ENCODE measurements at regions not wholly inside any gene's neighbourhood (a gene's known extent, or its start where the extent isn't known, plus 50 kb on each side); places are given as distances from the start of the nearest gene placed in this dataset.
"Not testable (repeated sequence)": the region's sequence is repeated elsewhere in the genome, so short reads cannot be mapped to it uniquely, and the experiment has no call there.

DNA sequence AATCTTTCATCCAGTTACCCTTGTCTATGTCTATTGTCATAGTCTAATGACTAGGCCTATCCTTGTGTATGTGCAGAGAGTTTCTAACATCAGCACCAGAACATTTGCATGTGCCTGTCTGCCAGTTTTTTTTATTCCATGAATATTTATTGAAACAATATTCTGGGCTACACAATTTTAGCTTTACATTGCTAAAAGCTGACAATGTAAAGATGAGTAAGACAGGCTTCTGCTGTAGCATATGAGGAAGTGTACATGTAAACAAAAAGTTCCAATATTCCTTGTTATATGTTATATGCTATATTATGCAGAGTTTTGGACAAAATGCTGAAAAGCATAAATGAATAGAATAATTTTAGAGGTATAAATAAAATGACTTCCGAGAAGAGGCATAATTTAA is 357.7 kb downstream of the NYAP2 start:
- in situ Hi-C loops (cut with MboI; ENCODE audit: low pct_unique_long_range_greater_than_20kb, low sequenced_read_pairs): no loop called here
- DNase-seq: no peak

DNA sequence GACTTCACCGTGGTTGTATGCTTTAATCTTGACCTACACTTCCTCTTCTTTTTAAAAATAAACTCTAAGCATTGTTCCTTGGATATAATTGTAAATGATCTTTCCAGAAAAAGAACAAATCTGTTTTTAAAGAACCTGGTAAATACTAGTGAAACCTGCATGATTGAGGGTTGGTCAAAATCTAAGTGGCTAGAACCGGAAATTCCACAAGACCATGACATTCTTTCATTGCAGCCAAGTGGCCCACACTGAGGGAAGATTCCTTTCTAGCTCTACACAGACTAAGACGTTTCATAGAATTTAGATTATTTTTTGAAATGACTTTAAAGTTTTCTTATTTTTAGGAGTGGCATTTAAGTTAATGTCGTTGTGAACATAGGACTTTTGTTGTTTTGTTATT is 356.7 kb downstream of the NYAP2 start:
- no peak for DNase-seq
- in situ Hi-C loops (cut with MboI; ENCODE audit: low pct_unique_long_range_greater_than_20kb, low sequenced_read_pairs): no loop called here

DNA sequence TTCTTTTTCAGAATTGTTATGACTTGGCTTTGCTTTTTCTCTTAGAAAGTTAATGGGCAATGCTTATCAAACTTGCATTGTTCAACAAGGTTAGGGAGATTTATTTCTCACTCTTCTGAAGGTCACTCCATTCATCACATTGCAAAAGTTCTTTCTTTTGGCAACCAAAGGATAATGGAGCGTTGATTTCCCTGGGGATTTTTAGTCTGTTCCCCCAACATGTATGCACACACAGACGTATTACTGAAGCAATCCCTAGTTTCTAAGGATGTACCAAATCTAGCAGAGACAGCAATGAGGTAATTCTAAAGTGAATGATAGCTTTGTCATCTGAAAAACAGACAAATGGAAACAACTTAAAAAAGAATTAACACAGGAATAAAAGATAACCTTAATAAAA is 349.1 kb downstream of the NYAP2 start:
- DNase-seq: no peak
- in situ Hi-C loops (cut with MboI; ENCODE audit: low pct_unique_long_range_greater_than_20kb, low sequenced_read_pairs): no loop called here

DNA sequence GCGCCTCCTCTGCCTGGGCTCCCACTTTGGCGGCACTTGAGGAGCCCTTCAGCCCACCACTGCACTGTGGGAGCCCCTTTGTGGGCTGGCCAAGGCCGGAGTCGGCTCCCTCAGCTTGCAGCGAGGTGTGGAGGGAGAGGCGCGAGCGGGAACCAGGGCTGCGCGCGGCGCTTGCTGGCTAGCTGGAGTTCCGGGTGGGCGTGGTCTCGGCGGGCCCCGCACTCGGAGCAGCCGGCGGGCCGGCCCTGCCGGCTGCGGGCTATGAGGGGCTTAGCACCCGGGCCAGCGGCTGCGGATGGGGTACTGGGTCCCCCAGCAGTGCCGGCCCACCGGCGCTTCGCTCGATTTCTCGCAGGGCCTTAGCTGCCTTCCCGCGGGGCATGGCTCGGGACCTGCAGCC is 344.5 kb downstream of the NYAP2 start:
- in situ Hi-C loops (cut with MboI; ENCODE audit: low pct_unique_long_range_greater_than_20kb, low sequenced_read_pairs); DNase-seq: not testable (repeated sequence)

DNA sequence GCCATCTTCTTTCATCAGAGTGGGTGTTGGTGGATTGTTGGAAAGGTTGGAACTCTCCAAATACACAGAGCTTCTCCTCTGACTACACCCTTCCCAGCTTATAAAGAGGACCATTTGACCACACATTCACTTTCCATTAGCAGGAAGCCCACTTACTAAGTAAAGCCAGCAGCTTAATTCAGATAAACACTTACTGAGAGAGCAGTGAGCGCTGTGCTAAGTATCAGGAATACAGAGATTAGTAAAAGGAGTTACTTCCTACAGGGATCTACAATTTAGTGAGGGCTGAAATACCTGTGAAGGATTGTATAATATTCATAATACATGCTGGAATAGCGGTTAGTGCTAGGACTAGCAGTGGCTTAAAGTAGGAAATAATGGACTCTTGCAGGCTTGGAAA is 343.0 kb downstream of the NYAP2 start:
- in situ Hi-C loops (cut with MboI; ENCODE audit: low pct_unique_long_range_greater_than_20kb, low sequenced_read_pairs): no loop called here
- no peak for DNase-seq

DNA sequence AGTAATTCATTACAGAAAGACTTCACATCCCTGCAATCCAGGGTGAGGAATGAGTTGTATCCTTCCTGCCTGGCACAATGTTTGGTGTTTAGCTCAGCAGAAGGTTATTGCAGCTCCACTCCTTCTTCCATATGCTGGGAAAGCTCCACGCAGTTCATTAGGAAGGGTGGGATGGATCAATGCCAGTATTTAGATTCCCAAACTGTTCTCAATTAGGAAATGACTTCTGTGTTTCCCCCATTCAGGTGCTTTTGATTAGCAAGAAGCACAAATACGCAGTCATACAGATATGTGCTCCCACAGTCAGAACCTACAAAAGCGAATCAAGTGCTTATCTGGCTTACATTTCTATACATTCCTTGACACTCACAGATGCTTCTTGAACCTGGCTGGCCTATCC is 340.6 kb downstream of the NYAP2 start:
- in situ Hi-C loops (cut with MboI; ENCODE audit: low pct_unique_long_range_greater_than_20kb, low sequenced_read_pairs): no loop called here
- no peak for DNase-seq

DNA sequence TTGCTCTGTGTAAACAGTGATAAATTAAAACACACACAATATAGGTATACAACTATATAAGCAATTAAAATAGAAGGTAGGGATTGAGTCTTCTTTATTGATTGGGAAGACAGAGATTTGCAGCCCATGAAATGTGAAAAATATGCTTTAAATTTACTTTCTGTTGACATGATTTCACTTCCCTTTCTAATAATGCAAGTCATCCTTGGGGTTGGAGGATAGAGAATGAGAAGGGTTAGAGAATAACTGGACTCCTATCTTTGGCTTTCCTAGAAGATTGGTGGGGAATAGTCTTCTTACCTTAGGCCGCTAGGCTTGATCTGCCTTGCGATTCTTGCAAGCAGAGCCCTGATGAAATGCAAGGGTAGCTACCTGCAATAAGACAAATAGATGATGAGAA is 339.8 kb downstream of the NYAP2 start:
- in situ Hi-C loops (cut with MboI; ENCODE audit: low pct_unique_long_range_greater_than_20kb, low sequenced_read_pairs): no loop called here
- no peak for DNase-seq

DNA sequence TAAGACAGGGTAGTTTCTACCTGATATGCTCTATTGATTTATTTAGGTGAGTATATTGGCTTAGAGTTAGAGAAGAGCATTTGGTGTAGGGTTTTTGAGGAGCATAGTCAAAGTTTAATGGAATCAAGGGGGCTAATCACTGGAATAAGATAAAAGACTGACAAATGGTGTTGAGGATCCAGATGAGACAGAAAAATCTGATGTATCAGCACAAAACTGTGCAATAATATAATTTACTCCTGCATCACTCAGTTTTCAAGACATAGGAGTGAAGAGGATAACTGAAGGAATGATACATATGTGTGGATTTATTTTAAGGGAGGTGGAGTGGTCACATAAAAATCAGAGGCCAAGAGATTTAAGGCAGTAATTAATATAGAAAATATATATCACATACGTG is 339.2 kb downstream of the NYAP2 start:
- in situ Hi-C loops (cut with MboI; ENCODE audit: low pct_unique_long_range_greater_than_20kb, low sequenced_read_pairs): no loop called here
- DNase-seq: no peak

DNA sequence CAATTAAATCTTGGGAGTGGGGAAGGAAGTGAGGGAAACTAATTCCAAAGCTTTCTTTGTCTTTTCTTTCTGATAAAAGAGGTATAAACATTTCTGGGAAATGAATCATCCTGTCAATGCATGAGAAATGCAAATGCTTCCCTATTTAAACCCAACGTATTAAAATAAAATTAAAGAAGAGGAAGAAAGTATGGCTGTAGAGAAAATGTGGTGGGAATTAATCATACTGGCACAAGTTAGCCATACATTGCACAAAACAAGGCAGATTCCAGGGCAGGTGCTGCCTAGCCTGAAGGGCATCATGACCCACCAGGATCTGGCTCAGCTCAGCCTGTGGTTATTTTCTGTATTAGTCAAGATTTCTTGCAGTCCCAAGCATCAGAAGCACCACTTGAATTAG is 338.0 kb downstream of the NYAP2 start:
- DNase-seq: no peak
- in situ Hi-C loops (cut with MboI; ENCODE audit: low pct_unique_long_range_greater_than_20kb, low sequenced_read_pairs): no loop called here

DNA sequence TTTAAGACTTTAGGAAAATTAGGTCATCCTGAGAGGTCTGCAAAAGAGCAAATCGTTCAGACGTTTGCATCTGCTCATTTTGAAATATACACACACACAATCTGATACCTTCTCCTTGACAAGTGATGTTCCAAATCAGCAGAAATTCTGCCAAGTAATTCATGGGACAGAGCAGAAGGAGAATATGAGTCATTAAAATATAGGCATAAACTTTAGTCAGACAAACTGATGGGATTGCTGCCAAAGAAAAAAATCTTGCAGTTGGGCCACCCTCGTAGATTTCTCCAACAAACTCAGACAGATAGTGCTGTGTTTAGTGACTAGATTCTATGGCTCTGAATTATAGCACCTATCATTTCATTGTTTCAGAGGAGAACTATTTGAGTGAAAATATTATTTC is 336.3 kb downstream of the NYAP2 start:
- in situ Hi-C loops (cut with MboI; ENCODE audit: low pct_unique_long_range_greater_than_20kb, low sequenced_read_pairs): no loop called here
- no peak for DNase-seq

DNA sequence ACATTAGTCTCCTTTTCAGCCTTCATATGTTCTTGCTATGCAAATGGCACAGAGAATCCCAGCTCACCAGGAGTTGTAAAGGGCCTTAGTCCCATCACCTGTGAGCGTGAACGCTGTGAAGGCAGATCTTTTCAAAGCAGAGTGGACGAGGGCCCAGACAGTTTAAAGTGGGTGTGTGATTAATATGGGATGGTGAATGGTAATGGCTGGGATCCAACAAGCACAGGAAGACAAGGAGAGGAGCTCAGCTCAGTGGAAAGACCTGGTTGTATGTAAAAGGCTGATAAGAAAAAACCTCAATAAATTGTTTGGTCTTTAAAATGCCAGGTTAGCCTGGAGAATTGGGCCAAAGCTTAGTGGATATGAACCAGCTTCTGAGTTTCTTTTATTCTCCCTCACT is 326.2 kb downstream of the NYAP2 start:
- no peak for DNase-seq
- in situ Hi-C loops (cut with MboI; ENCODE audit: low pct_unique_long_range_greater_than_20kb, low sequenced_read_pairs): no loop called here
